Prostate gland (tissue), 2 donors: ENCODE measurements at regions not wholly inside any gene's neighbourhood (a gene's known extent, or its start where the extent isn't known, plus 50 kb on each side); places are given as distances from the start of the nearest gene placed in this dataset.

Experiments
- POLR2A ChIP-seq: fragments of 450-650 bp; IDR thresholded peaks from one replicate; pipeline ENCODE4 v1.6.1; 2016; ENCODE audit warnings: antibody characterized with exemption, mild to moderate bottlenecking
- POLR2AphosphoS5 ChIP-seq: sonication (generic); formaldehyde crosslinking; IDR thresholded peaks from one replicate; pipeline ENCODE4 v1.6.1; 2017; ENCODE audit warnings: antibody characterized with exemption
- TF ChIP-seq, protein P1 (sequence below), 4 experiments: fragments of 200-600 bp in 2 of 4; fragments of 450-650 bp in 2 of 4; sonication (generic) in 2 of 4; IDR thresholded peaks; 1 replicate in 3 of 4; 2 replicates in 1 of 4; pipeline ENCODE4 v1.5.1; 2016 to 2019; ENCODE audit warnings: antibody characterized with exemption in 4 of 4, mild to moderate bottlenecking in 2 of 4, moderate library complexity in 2 of 4

DNA sequence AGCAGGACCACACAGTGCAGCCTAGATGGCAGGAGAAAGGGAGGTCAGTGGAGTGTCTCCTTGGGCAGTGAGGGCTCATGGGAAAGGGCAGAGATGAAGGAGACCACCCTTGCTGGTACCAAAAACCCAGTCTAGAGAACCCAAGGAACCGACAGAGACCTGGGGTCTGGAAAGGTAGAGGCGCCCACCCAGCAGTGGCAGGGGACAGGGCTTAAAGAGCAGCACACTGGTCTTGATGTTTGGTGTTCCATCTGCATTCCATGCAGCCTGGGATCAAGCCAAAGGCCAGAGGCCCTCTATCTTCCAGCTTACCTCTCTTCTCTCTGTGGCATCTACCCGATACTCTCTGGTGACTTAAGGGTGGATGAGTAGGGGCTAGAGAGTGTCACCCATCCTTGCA lies 127.5 kb downstream of the PJA1 start:
- TF ChIP-seq, protein P1, sequence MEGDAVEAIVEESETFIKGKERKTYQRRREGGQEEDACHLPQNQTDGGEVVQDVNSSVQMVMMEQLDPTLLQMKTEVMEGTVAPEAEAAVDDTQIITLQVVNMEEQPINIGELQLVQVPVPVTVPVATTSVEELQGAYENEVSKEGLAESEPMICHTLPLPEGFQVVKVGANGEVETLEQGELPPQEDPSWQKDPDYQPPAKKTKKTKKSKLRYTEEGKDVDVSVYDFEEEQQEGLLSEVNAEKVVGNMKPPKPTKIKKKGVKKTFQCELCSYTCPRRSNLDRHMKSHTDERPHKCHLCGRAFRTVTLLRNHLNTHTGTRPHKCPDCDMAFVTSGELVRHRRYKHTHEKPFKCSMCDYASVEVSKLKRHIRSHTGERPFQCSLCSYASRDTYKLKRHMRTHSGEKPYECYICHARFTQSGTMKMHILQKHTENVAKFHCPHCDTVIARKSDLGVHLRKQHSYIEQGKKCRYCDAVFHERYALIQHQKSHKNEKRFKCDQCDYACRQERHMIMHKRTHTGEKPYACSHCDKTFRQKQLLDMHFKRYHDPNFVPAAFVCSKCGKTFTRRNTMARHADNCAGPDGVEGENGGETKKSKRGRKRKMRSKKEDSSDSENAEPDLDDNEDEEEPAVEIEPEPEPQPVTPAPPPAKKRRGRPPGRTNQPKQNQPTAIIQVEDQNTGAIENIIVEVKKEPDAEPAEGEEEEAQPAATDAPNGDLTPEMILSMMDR (IDR thresholded peaks at IDR 0.05) = no peak
- no peak for TF ChIP-seq POLR2A
- no peak for TF ChIP-seq POLR2AphosphoS5
